Mucosa of descending colon (tissue), 3 donors: ENCODE measurements at regions not wholly inside any gene's neighbourhood (a gene's known extent, or its start where the extent isn't known, plus 50 kb on each side); places are given as distances from the start of the nearest gene placed in this dataset.
A peak's percentile ranks its signal among the peaks of the same experiment; 100 is the strongest.

ENCODE experiments used
- ATAC-seq: fragments of 200-7000 bp; cut with Tn5 transposase; one replicate; pipeline ENCODE4 v1.9.1; 2020; ENCODE audit warnings: mild to moderate bottlenecking, moderate library complexity
- DNase-seq, 3 donors: peaks; one replicate each; pipeline ENCODE4 v3.0.0-alpha.2; 2020
- H3K36me3 ChIP-seq: fragments of 200-600 bp; one replicate; pipeline ENCODE4 v1.8.0; 2021; ENCODE audit warnings: low read depth, mild to moderate bottlenecking
- H3K4me1 ChIP-seq: fragments of 200-600 bp; one replicate; pipeline ENCODE4 v1.8.0; 2021; ENCODE audit warnings: low read depth, mild to moderate bottlenecking
- H3K4me3 ChIP-seq: fragments of 200-600 bp; one replicate; pipeline ENCODE4 v1.8.0; 2021; ENCODE audit warnings: mild to moderate bottlenecking
- H3K9me3 ChIP-seq: fragments of 200-600 bp; one replicate; pipeline ENCODE4 v1.8.0; 2021; ENCODE audit warnings: mild to moderate bottlenecking
- intact Hi-C, 2 donors: fragments of 100-400 bp; cut with DNase I in 1 of 2; cut with micrococcal nuclease in 1 of 2; formaldehyde crosslinking; loops; one replicate each; pipeline versions ENCODE4 v1.11.0 to v1.11.1; 2022; cut with DNase I, micrococcal nuclease
- TF ChIP-seq, protein P1 (sequence below): fragments of 200-600 bp; IDR thresholded peaks from one replicate; pipeline ENCODE4 v1.8.0; 2022; ENCODE audit warnings: antibody characterized with exemption, mild to moderate bottlenecking
- donor health status: DM: no; HTN: no; CAD: no; lungs with moderate emphysema.
- donor health status: DM: no; HTN: no; CAD: no.
- donor health status: DM: no; HTN: yes; CAD: no.

- peak; percentile 69 for ATAC-seq
- intact Hi-C loops: no loop called here
- DNase-seq: no peak
- TF ChIP-seq, protein P1, sequence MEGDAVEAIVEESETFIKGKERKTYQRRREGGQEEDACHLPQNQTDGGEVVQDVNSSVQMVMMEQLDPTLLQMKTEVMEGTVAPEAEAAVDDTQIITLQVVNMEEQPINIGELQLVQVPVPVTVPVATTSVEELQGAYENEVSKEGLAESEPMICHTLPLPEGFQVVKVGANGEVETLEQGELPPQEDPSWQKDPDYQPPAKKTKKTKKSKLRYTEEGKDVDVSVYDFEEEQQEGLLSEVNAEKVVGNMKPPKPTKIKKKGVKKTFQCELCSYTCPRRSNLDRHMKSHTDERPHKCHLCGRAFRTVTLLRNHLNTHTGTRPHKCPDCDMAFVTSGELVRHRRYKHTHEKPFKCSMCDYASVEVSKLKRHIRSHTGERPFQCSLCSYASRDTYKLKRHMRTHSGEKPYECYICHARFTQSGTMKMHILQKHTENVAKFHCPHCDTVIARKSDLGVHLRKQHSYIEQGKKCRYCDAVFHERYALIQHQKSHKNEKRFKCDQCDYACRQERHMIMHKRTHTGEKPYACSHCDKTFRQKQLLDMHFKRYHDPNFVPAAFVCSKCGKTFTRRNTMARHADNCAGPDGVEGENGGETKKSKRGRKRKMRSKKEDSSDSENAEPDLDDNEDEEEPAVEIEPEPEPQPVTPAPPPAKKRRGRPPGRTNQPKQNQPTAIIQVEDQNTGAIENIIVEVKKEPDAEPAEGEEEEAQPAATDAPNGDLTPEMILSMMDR: no peak
- no peaks in the 10 kb centered on the region for H3K4me1 ChIP-seq
- no peak overlapping the region for H3K4me3 ChIP-seq
- H3K36me3 ChIP-seq: no peaks in the 10 kb centered on the region
- H3K9me3 ChIP-seq: no peaks in the 10 kb centered on the region
These were observed 463.3 kb downstream of the SOX6 start for GRCh38 chr11:15893080-15893492.

DNA sequence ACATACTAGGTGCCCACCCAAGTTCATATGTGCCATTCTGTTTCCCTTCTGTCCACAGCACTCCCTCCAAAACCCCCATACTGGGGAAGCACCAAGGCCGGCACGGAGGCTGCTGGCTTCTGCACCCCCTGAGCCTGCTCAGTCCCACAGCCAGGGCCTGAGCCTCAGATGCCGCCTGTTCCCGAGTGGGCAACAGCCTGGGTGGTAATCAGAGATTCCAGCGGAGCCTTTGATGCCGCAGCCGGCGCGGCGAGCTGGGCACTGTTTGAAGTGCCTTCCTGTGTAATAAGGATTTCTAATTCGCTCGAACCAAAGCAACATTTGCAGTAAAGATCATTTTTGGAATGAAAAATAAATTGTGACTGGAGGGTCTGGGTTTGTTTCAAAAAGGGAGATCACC, 460.3 kb downstream of the SOX6 start:
- no peaks in the 10 kb centered on the region for H3K4me1 ChIP-seq
- H3K9me3 ChIP-seq: no peaks in the 10 kb centered on the region
- DNase-seq (no peak), ATAC-seq (no peak)
- TF ChIP-seq, protein P1: no peak
- H3K36me3 ChIP-seq: no peaks in the 10 kb centered on the region
- intact Hi-C loops: no loop called here
- no peak overlapping the region for H3K4me3 ChIP-seq

- Histone ChIP-seq H3K4me1 (no peaks in the 10 kb centered on the region), H3K4me3 (no peak overlapping the region), H3K36me3 (no peaks in the 10 kb centered on the region), H3K9me3 (no peaks in the 10 kb centered on the region)
- no peak for ATAC-seq
- no peak for DNase-seq
- intact Hi-C loops: no loop called here
- TF ChIP-seq, protein P1: no peak
These were observed 459.8 kb downstream of the SOX6 start for GRCh38 chr11:15896530-15896929.

- ATAC-seq (no peak), DNase-seq (no peak)
- intact Hi-C loops: no loop called here
- H3K4me1 ChIP-seq: no peaks in the 10 kb centered on the region
- H3K9me3 ChIP-seq: no peaks in the 10 kb centered on the region
- TF ChIP-seq, protein P1: no peak
- H3K36me3 ChIP-seq: no peaks in the 10 kb centered on the region
- H3K4me3 ChIP-seq: no peak overlapping the region
These were observed 459.0 kb downstream of the SOX6 start for GRCh38 chr11:15897211-15897960.

DNA sequence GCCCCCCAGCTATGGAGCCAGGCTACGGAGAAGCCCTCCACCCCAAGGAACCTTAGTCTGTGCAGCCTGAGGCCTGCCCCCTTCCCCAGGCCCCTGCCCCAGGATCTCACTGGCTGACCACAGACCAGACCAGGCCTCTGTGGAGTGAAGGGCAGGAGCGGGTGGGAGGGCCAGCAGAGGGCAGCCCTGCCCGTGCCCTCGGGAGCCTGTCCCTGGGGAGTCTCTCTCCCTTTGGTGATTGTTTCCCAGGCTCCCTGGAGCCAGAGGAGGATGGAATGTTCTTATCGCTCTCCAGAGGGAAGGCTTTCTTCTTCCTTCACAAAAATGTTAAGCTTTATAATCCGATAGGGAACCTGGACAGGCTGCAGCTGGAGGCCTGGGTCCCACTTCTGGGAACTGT, 455.3 kb downstream of the SOX6 start:
- intact Hi-C loops: no loop called here
- H3K4me1 ChIP-seq: no peaks in the 10 kb centered on the region
- TF ChIP-seq, protein P1: no peak
- H3K36me3 ChIP-seq: no peaks in the 10 kb centered on the region
- DNase-seq (no peak), ATAC-seq (no peak)
- no peaks in the 10 kb centered on the region for H3K9me3 ChIP-seq
- no peak overlapping the region for H3K4me3 ChIP-seq
